GM19328 (cell line): ENCODE measurements at regions not wholly inside any gene's neighbourhood (a gene's known extent, or its start where the extent isn't known, plus 50 kb on each side); places are given as distances from the start of the nearest gene placed in this dataset.

ENCODE experiments used
- ATAC-seq: cut with Tn5 transposase; IDR thresholded peaks from one replicate; pipeline ENCODE4 v1.9.1; 2021; ENCODE audit warnings: mild to moderate bottlenecking, moderate library complexity; ENCODE audit not compliant: unreplicated experiment

GRCh38 chr2:49265471-49265870 lies 111.2 kb upstream of the FSHR start:
- no peak for ATAC-seq

GRCh38 chr2:49262801-49263560 lies 108.7 kb upstream of the FSHR start:
- ATAC-seq, result no peak

- no peak for ATAC-seq
Observed at GRCh38 chr2:49261781-49262180, 107.5 kb upstream of the FSHR start.

- no peak for ATAC-seq
Observed at GRCh38 chr2:49260979-49261538, 106.7 kb upstream of the FSHR start.

- ATAC-seq, result no peak
Observed at GRCh38 chr2:49259926-49260325, 105.6 kb upstream of the FSHR start.

- ATAC-seq, result no peak
Observed at GRCh38 chr2:49255409-49255971, 101.2 kb upstream of the FSHR start.

GRCh38 chr2:49254401-49254800 lies 100.1 kb upstream of the FSHR start:
- no peak for ATAC-seq

GRCh38 chr2:49251766-49252165 lies 97.5 kb upstream of the FSHR start:
- no peak for ATAC-seq

GRCh38 chr2:49251251-49251650 lies 96.9 kb upstream of the FSHR start:
- ATAC-seq, result no peak

GRCh38 chr2:49248506-49248905 lies 94.2 kb upstream of the FSHR start:
- ATAC-seq, result no peak

- ATAC-seq, result no peak
Observed at GRCh38 chr2:49241991-49242390, 87.7 kb upstream of the FSHR start.

- no peak for ATAC-seq
Observed at GRCh38 chr2:49241501-49241900, 87.2 kb upstream of the FSHR start.

GRCh38 chr2:49240608-49241007 lies 86.3 kb upstream of the FSHR start:
- no peak for ATAC-seq

GRCh38 chr2:49238604-49238960 lies 84.3 kb upstream of the FSHR start:
- ATAC-seq, result no peak

GRCh38 chr2:49237867-49238603 lies 83.7 kb upstream of the FSHR start:
- ATAC-seq, result no peak

GRCh38 chr2:49236316-49236715 lies 82.0 kb upstream of the FSHR start:
- no peak for ATAC-seq

- no peak for ATAC-seq
Observed at GRCh38 chr2:49226360-49226759, 72.0 kb upstream of the FSHR start.

- ATAC-seq, result no peak
Observed at GRCh38 chr2:49225126-49225525, 70.8 kb upstream of the FSHR start.

- no peak for ATAC-seq
Observed at GRCh38 chr2:49224426-49225010, 70.2 kb upstream of the FSHR start.

GRCh38 chr2:49222975-49223528 lies 68.7 kb upstream of the FSHR start:
- ATAC-seq, result no peak

GRCh38 chr2:49219741-49220140 lies 65.4 kb upstream of the FSHR start:
- ATAC-seq, result no peak
